GM12878 (cell line): ENCODE measurements at regions not wholly inside any gene's neighbourhood (a gene's known extent, or its start where the extent isn't known, plus 50 kb on each side); places are given as distances from the start of the nearest gene placed in this dataset.

Source experiments
- ATAC-seq: fragments of 200-7000 bp; cut with Tn5 transposase; 3 replicates; pipeline ENCODE4 v1.9.1; 2020; ENCODE audit warnings: mild to moderate bottlenecking, moderate library complexity
- BruUV-seq: library from RNA; stranded (reverse); fragments of 400-500 nt; replicated peaks from 2 replicates; lab custom pipeline; 2021; lab: Mats Ljungman, UMichigan
- CTCF ChIA-PET: fragments of 300-600 bp; sonication (Branson Sonifier 250); formaldehyde crosslinking; extraction: SDS; loops from one replicate; lab custom pipeline; 2021; ENCODE audit warnings: inconsistent platforms; lab: Yijun Ruan, JAX
- POLR2A ChIA-PET: fragments of 350-600 bp; formaldehyde crosslinking; extraction: SDS; loops from one replicate; lab custom pipeline; 2021; ENCODE audit warnings: inconsistent platforms; lab: Charles Lee
- RAD21 ChIA-PET: fragments of 300-600 bp; sonication (Branson Sonifier 250); formaldehyde crosslinking; loops from one replicate; lab custom pipeline; 2023; ENCODE audit warnings: antibody characterized with exemption; ENCODE audit not compliant: unreplicated experiment; lab: Charles Lee
- SMC1A ChIA-PET: fragments of 300-600 bp; sonication (Branson Sonifier 250); formaldehyde crosslinking; loops from one replicate; lab custom pipeline; 2023; ENCODE audit not compliant: unreplicated experiment, uncharacterized antibody; lab: Charles Lee
- DNase-seq: peaks from one replicate; pipeline ENCODE4 v3.0.0-alpha.2; 2011; ENCODE audit warnings: low read depth, low spot score
- FAIRE-seq: peaks from 3 replicates; lab custom pipeline; 2011; peaks lifted over from hg19 to GRCh38; lab: Jason Lieb, UNC
- H2AFZ ChIP-seq: 2 replicates; pipeline ENCODE4 v1.6.0; 2011; ENCODE audit warnings: low read depth, low read length, control low read depth; ENCODE audit not compliant: control insufficient read depth
- H3K27ac ChIP-seq: 2 replicates; pipeline ENCODE4 v1.5.1; 2011; ENCODE audit warnings: control low read depth; ENCODE audit not compliant: control insufficient read depth, insufficient read depth
- H3K27me3 ChIP-seq, 2 experiments: replicated peaks in 1 of 2; 2 replicates each; pipeline versions ENCODE4 v1.6.0 to v1.6.1; 2011; ENCODE audit warnings: low read length in 1 of 2; ENCODE audit not compliant: control insufficient read depth in 2 of 2, insufficient read depth in 2 of 2
- H3K36me3 ChIP-seq, 2 experiments: 2 replicates each; pipeline ENCODE4 v1.5.1; 2011; ENCODE audit warnings: low read length in 1 of 2; ENCODE audit not compliant: control insufficient read depth in 2 of 2, insufficient read depth in 2 of 2
- H3K4me1 ChIP-seq: 2 replicates; pipeline ENCODE4 v1.6.1; 2011; ENCODE audit warnings: mild to moderate bottlenecking, low read length, moderate library complexity, mixed read lengths; ENCODE audit not compliant: control insufficient read depth, insufficient read depth
- H3K4me2 ChIP-seq: 2 replicates; pipeline ENCODE4 v1.6.0; 2011; ENCODE audit warnings: control low read depth; ENCODE audit not compliant: control insufficient read depth, insufficient read depth
- H3K4me3 ChIP-seq: fragments of 200-600 bp; sonication (generic); 2 replicates; pipeline ENCODE4 v1.5.1; 2016
- H3K79me2 ChIP-seq: 2 replicates; pipeline ENCODE4 v1.6.0; 2011; ENCODE audit warnings: low read length; ENCODE audit not compliant: control insufficient read depth, insufficient read depth
- H3K9ac ChIP-seq: 2 replicates; pipeline ENCODE4 v1.8.0; 2011; ENCODE audit warnings: low read length, control low read depth, mixed read lengths; ENCODE audit not compliant: control insufficient read depth, insufficient read depth
- H3K9me3 ChIP-seq: replicated peaks from 3 replicates; pipeline ENCODE4 v1.5.1; 2011; ENCODE audit warnings: mild to moderate bottlenecking, low read length; ENCODE audit not compliant: control insufficient read depth, insufficient read depth
- H4K20me1 ChIP-seq: 2 replicates; pipeline ENCODE4 v1.6.0; 2011; ENCODE audit not compliant: control insufficient read depth, insufficient read depth
- ASH2L ChIP-seq: fragments of 300-600, 200-600 bp; sonication (generic); IDR thresholded peaks from 2 replicates; pipeline ENCODE4 v1.6.1; 2017; ENCODE audit warnings: low read depth, mild to moderate bottlenecking, borderline replicate concordance
- EGR1 ChIP-seq, 2 experiments: IDR thresholded peaks; 1 replicate in 1 of 2; 2 replicates in 1 of 2; pipeline ENCODE4 v1.6.1; 2011 to 2012; ENCODE audit warnings: low read depth in 2 of 2, low read length in 2 of 2, borderline replicate concordance in 1 of 2, mild to moderate bottlenecking in 1 of 2, moderate library complexity in 1 of 2
- ESRRA ChIP-seq: IDR thresholded peaks from 2 replicates; pipeline ENCODE4 v1.6.1; 2012; ENCODE audit warnings: mild to moderate bottlenecking, low read length, improper control_type of control experiment
- GATAD2B ChIP-seq: fragments of 450-650 bp; conservative IDR thresholded peaks from 2 replicates; pipeline ENCODE4 v1.6.1; 2017; ENCODE audit warnings: low read depth, mild to moderate bottlenecking, moderate library complexity
- HDAC2 ChIP-seq: fragments of 200-600 bp; sonication (generic); IDR thresholded peaks from 2 replicates; pipeline ENCODE4 v1.6.1; 2017
- HSF1 ChIP-seq: fragments of 150-350 bp; IDR thresholded peaks from 2 replicates; pipeline ENCODE4 v1.6.1; 2014; ENCODE audit warnings: mild to moderate bottlenecking, low read depth, low read length
- KDM1A ChIP-seq: fragments of 200-600 bp; sonication (generic); IDR thresholded peaks from 2 replicates; pipeline ENCODE4 v1.6.1; 2016; ENCODE audit warnings: borderline replicate concordance
- MTA2 ChIP-seq: fragments of 450-650 bp; IDR thresholded peaks from 2 replicates; pipeline ENCODE4 v1.6.1; 2016; ENCODE audit warnings: low read depth, mild to moderate bottlenecking, moderate library complexity
- NFYB ChIP-seq: IDR thresholded peaks from 2 replicates; pipeline ENCODE4 v1.6.1; 2011; ENCODE audit warnings: low read depth, mild to moderate bottlenecking, low read length, improper control_type of control experiment, moderate library complexity; ENCODE audit not compliant: insufficient read depth
- POLR2A ChIP-seq: IDR thresholded peaks from 2 replicates; pipeline ENCODE4 v1.6.1; 2011; ENCODE audit warnings: low read depth, mild to moderate bottlenecking, low read length
- RUNX3 ChIP-seq: IDR thresholded peaks from 2 replicates; pipeline ENCODE4 v1.6.1; 2012; ENCODE audit warnings: low read length, inconsistent platforms
- SMAD5 ChIP-seq: IDR thresholded peaks from 2 replicates; pipeline ENCODE4 v1.6.1; 2016; ENCODE audit warnings: antibody characterized with exemption, low read depth
- TCF7 ChIP-seq: IDR thresholded peaks from 2 replicates; pipeline ENCODE4 v1.6.1; 2014; ENCODE audit warnings: antibody characterized with exemption, borderline replicate concordance
- ZBED1 ChIP-seq: IDR thresholded peaks from 2 replicates; pipeline ENCODE4 v1.6.1; 2016; ENCODE audit warnings: borderline replicate concordance
- ZBTB11 ChIP-seq: fragments of 450-650 bp; formaldehyde crosslinking; IDR thresholded peaks from 2 replicates; pipeline ENCODE4 v1.5.0; 2022; ENCODE audit warnings: mild to moderate bottlenecking, missing genetic modification characterization
- ZNF384 ChIP-seq: IDR thresholded peaks from 2 replicates; pipeline ENCODE4 v1.6.1; 2012; ENCODE audit warnings: low read depth, mild to moderate bottlenecking, low read length, improper control_type of control experiment, borderline replicate concordance
- WGBS: methylation state at CpG from one replicate; pipeline ENCODE4 v1.1.6; 2016; ENCODE audit warnings: low lambda C conversion rate; ENCODE audit not compliant: insufficient replicate concordance, insufficient coverage; ENCODE audit errors: missing lambda C conversion rate; 5-methylcytosine and 5-hydroxymethylcytosine counted together
- in situ Hi-C: fragments of 300-500 bp; cut with MboI; formaldehyde crosslinking; loops from 9 replicates; pipeline ENCODE4 v1.14.3; 2018; ENCODE audit warnings: mixed read lengths
- intact Hi-C: fragments of 100-400 bp; cut with micrococcal nuclease; formaldehyde crosslinking; loops from one replicate; pipeline ENCODE4 v1.14.2; 2022; ENCODE audit not compliant: unreplicated experiment

GRCh38 chr7:55623617-55624016 is 51.3 kb upstream of the VOPP1 start:
- in situ Hi-C loops: no loop called here
- intact Hi-C loops: no loop called here
- ChIA-PET SMC1A (no interaction called here), POLR2A (no interaction called here), CTCF (no interaction called here), RAD21 (no interaction called here)
- Histone ChIP-seq H3K4me1 (no peaks in the 10 kb centered on the region), H3K79me2 (no peaks in the 10 kb centered on the region), H3K36me3 (no peaks in the 10 kb centered on the region), H3K27me3 (no peaks in the 10 kb centered on the region), H3K9me3 (peaks cover 2% of the 10 kb centered on the region; the same call in 2 of the 3 replicates), H3K27ac (no peak overlapping the region), H4K20me1 (no peaks in the 10 kb centered on the region), H3K4me3 (no peak overlapping the region), H3K4me2 (no peak overlapping the region), H3K9ac (no peak overlapping the region), H2AFZ (no peak overlapping the region)
- ATAC-seq (no peak), FAIRE-seq (no peak), DNase-seq (no peak)
- TF ChIP-seq EGR1 (IDR thresholded peaks at IDR 0.05; ENCODE audit: borderline replicate concordance in 1 of 2, low read depth in 2 of 2, low read length in 2 of 2): no peak
- TF ChIP-seq ZBED1: no peak
- TF ChIP-seq TCF7: no peak
- no peak for TF ChIP-seq ZBTB11
- TF ChIP-seq ASH2L: no peak
- no peak for TF ChIP-seq GATAD2B
- TF ChIP-seq NFYB: no peak
- TF ChIP-seq MTA2: no peak
- no peak for TF ChIP-seq HSF1
- TF ChIP-seq POLR2A: no peak
- no peak for TF ChIP-seq SMAD5
- TF ChIP-seq RUNX3: no peak
- TF ChIP-seq ZNF384: no peak
- no peak for TF ChIP-seq ESRRA
- no peak for TF ChIP-seq KDM1A
- no peak for TF ChIP-seq HDAC2
- 72% methylated on average over 8 of the region's 8 CpGs for WGBS
- BruUV-seq: no TSS peak
